ENCODE measurements at regions not wholly inside any gene's neighbourhood (a gene's known extent, or its start where the extent isn't known, plus 50 kb on each side); places are given as distances from the start of the nearest gene placed in this dataset.
"Not testable (repeated sequence)": the region's sequence is repeated elsewhere in the genome, so short reads cannot be mapped to it uniquely, and the experiment has no call there.

GRCh38 chr14:78043349-78043748, 126.8 kb upstream of the NRXN3 start (continued):
- TF ChIP-seq REST (IDR thresholded peaks at IDR 0.05) = no peak
- TF ChIP-seq, protein P1, sequence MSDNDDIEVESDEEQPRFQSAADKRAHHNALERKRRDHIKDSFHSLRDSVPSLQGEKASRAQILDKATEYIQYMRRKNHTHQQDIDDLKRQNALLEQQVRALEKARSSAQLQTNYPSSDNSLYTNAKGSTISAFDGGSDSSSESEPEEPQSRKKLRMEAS (IDR thresholded peaks at IDR 0.05) = no peak

DNA sequence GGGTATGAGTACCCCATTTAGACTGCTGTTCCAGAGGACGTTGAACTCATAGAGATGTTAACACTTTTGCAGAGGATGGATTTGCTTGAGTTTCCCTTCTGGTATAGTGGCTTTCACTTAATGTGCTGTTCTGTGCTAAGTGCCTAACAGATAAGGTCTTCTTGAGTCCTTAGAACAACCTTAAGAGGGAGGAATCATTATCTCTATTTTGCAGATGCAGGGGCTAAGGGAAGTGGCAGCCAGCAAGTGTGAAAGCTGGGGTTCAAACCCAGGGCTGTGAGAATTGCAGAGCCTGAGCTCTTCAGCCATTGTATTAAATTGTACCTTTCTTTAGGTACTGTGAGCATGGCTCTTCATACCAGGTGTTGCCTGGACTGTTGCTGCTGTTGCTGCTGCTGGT, 122.1 kb upstream of the NRXN3 start:
- no peak overlapping the region for H3K27ac ChIP-seq (ENCODE audit: low read depth in 1 of 2, low read length in 2 of 2)
- TF ChIP-seq YY1 (IDR thresholded peaks at IDR 0.05) = no peak
- no peak for TF ChIP-seq RAD21 (IDR thresholded peaks at IDR 0.05)
- TF ChIP-seq, protein P2, sequence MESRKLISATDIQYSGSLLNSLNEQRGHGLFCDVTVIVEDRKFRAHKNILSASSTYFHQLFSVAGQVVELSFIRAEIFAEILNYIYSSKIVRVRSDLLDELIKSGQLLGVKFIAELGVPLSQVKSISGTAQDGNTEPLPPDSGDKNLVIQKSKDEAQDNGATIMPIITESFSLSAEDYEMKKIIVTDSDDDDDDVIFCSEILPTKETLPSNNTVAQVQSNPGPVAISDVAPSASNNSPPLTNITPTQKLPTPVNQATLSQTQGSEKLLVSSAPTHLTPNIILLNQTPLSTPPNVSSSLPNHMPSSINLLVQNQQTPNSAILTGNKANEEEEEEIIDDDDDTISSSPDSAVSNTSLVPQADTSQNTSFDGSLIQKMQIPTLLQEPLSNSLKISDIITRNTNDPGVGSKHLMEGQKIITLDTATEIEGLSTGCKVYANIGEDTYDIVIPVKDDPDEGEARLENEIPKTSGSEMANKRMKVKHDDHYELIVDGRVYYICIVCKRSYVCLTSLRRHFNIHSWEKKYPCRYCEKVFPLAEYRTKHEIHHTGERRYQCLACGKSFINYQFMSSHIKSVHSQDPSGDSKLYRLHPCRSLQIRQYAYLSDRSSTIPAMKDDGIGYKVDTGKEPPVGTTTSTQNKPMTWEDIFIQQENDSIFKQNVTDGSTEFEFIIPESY (IDR thresholded peaks at IDR 0.05) = no peak
- TF ChIP-seq REST (IDR thresholded peaks at IDR 0.05) = no peak
- TF ChIP-seq NR2F2 (IDR thresholded peaks at IDR 0.05) = no peak
- H3K4me1 ChIP-seq (ENCODE audit: control insufficient read depth in 4 of 4, insufficient read depth in 4 of 4, low read length in 3 of 4) = no peaks in the 10 kb centered on the region
- H3K9me3 ChIP-seq (ENCODE audit: control insufficient read depth in 4 of 4, low read length in 3 of 4) = no peaks in the 10 kb centered on the region
- no peak overlapping the region for H3K4me3 ChIP-seq (ENCODE audit: low read depth in 1 of 3, low read length in 3 of 3)
- no peak overlapping the region for H3K9ac ChIP-seq (ENCODE audit: low read depth in 1 of 2, low read length in 2 of 2)
- 15% methylated on average over 1 of the region's 1 CpG for WGBS
- no peak for DNase-seq (ENCODE audit: low spot score)
- H3K36me3 ChIP-seq (ENCODE audit: control insufficient read depth in 4 of 4, insufficient read depth in 3 of 4, low read depth in 1 of 4, low read length in 3 of 4) = no peaks in the 10 kb centered on the region
- H3K27me3 ChIP-seq (ENCODE audit: control insufficient read depth in 4 of 4, insufficient read depth in 4 of 4, low read length in 3 of 4) = peaks cover 0 to 5% (median under 1%) of the 10 kb centered on the region in 4 donors

DNA sequence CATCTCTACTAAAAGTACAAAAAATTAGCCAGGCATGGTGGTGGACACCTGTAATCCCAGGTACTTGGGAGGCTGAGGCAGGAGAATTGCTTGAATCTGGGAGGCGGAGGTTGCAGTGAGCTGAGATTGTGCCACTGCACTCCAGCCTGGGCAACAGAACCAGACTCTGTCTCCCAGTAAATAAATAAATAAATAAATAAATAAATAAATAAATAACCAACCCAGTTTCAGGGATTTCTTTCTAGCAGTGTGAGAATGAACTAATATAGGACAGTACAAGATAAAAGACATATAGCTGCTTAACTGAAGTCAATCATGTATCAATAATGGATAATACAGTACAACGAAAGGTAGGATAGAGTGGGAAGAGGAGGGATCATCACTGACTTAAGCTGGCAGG, 113.3 kb upstream of the NRXN3 start:
- H3K9me3 ChIP-seq (ENCODE audit: control insufficient read depth in 4 of 4, low read length in 3 of 4); H3K9ac ChIP-seq (ENCODE audit: low read depth in 1 of 2, low read length in 2 of 2); DNase-seq (ENCODE audit: low spot score); H3K4me1 ChIP-seq (ENCODE audit: control insufficient read depth in 4 of 4, insufficient read depth in 4 of 4, low read length in 3 of 4); H3K27ac ChIP-seq (ENCODE audit: low read depth in 1 of 2, low read length in 2 of 2); H3K4me3 ChIP-seq (ENCODE audit: low read depth in 1 of 3, low read length in 3 of 3); H3K36me3 ChIP-seq (ENCODE audit: control insufficient read depth in 4 of 4, insufficient read depth in 3 of 4, low read depth in 1 of 4, low read length in 3 of 4); H3K27me3 ChIP-seq (ENCODE audit: control insufficient read depth in 4 of 4, insufficient read depth in 4 of 4, low read length in 3 of 4): not testable (repeated sequence)
- 90% methylated on average over 2 of the region's 2 CpGs for WGBS
